Gastroesophageal sphincter (tissue), 4 donors: ENCODE measurements at regions not wholly inside any gene's neighbourhood (a gene's known extent, or its start where the extent isn't known, plus 50 kb on each side); places are given as distances from the start of the nearest gene placed in this dataset.

Experiments used
- ATAC-seq: fragments of 150-250 bp; one replicate; pipeline ENCODE4 v1.9.1; 2016; ENCODE audit warnings: mild to moderate bottlenecking, moderate library complexity
- H3K27ac ChIP-seq, 4 donors: fragments of 200-600 bp; sonication (generic) in 3 of 4; 1 replicate in 3 of 4; 2 replicates in 1 of 4; pipeline ENCODE4 v1.5.1; 2016 to 2019
- H3K27me3 ChIP-seq: fragments of 200-600 bp; sonication (generic); one replicate; pipeline ENCODE4 v1.5.1; 2019
- H3K36me3 ChIP-seq, 2 donors: fragments of 200-600 bp; sonication (generic); one replicate each; pipeline ENCODE4 v1.5.1; 2019; ENCODE audit warnings: control low read depth in 1 of 2
- H3K4me1 ChIP-seq, 3 donors: fragments of 200-600 bp; sonication (generic); 1 replicate in 2 of 3; 2 replicates in 1 of 3; pipeline ENCODE4 v1.5.1; 2016 to 2019; ENCODE audit warnings: control low read depth in 2 of 3
- H3K4me3 ChIP-seq, 2 donors: fragments of 200-600 bp; sonication (generic); one replicate each; pipeline ENCODE4 v1.5.1; 2019; ENCODE audit warnings: mild to moderate bottlenecking in 1 of 2, moderate library complexity in 1 of 2
- H3K9me3 ChIP-seq, 3 donors: fragments of 200-600 bp; sonication (generic); one replicate each; pipeline ENCODE4 v1.5.1; 2017 to 2019; ENCODE audit warnings: control low read depth in 2 of 3
- CTCF ChIP-seq, 4 experiments: fragments of 200-600 bp in 2 of 4; fragments of 450-650 bp in 2 of 4; sonication (generic) in 1 of 4; IDR thresholded peaks; one replicate each; pipeline ENCODE4 v1.5.1; 2017 to 2019; ENCODE audit warnings: antibody characterized with exemption in 4 of 4, mild to moderate bottlenecking in 2 of 4, moderate library complexity in 2 of 4
- EP300 ChIP-seq: sonication (generic); formaldehyde crosslinking; IDR thresholded peaks from one replicate; pipeline ENCODE4 v1.6.1; 2017; ENCODE audit warnings: antibody characterized with exemption, mild to moderate bottlenecking
- POLR2A ChIP-seq, 2 donors: fragments of 450-650 bp; IDR thresholded peaks; one replicate each; pipeline ENCODE4 v1.6.1; 2017; ENCODE audit warnings: antibody characterized with exemption in 2 of 2, mild to moderate bottlenecking in 2 of 2, moderate library complexity in 1 of 2
- POLR2AphosphoS5 ChIP-seq: sonication (generic); formaldehyde crosslinking; IDR thresholded peaks from one replicate; pipeline ENCODE4 v1.6.1; 2017; ENCODE audit warnings: antibody characterized with exemption
- WGBS, 2 donors: methylation state at CpG; one replicate each; pipeline ENCODE4 v1.1.5; 2018; ENCODE audit warnings: low coverage in 1 of 2; 5-methylcytosine and 5-hydroxymethylcytosine counted together

GRCh38 chr17:37829592-37830123 is 84.8 kb upstream of the HNF1B start:
- WGBS, 2 donors = 61 to 67% methylated on average over 4 to 5 of the region's 5 CpGs
- H3K4me3 ChIP-seq = no peak overlapping the region
- H3K36me3 ChIP-seq = no peaks in the 10 kb centered on the region
- no peak overlapping the region for H3K27ac ChIP-seq
- no peaks in the 10 kb centered on the region for H3K4me1 ChIP-seq
- peaks cover 7% of the 10 kb centered on the region for H3K27me3 ChIP-seq
- H3K9me3 ChIP-seq = no peaks in the 10 kb centered on the region
- TF ChIP-seq POLR2AphosphoS5 = no peak
- TF ChIP-seq POLR2A (IDR thresholded peaks at IDR 0.05) = no peak
- TF ChIP-seq CTCF (IDR thresholded peaks at IDR 0.05) = no peak
- no peak for TF ChIP-seq EP300
- no peak for ATAC-seq

- H3K27ac ChIP-seq = no peak overlapping the region
- no peak for TF ChIP-seq CTCF (IDR thresholded peaks at IDR 0.05)
- TF ChIP-seq POLR2A (IDR thresholded peaks at IDR 0.05) = no peak
- no peak for TF ChIP-seq EP300
- TF ChIP-seq POLR2AphosphoS5 = no peak
- no peaks in the 10 kb centered on the region for H3K36me3 ChIP-seq
- WGBS, 2 donors = 17 to 38% methylated on average over 1 to 5 of the region's 5 CpGs
- H3K4me3 ChIP-seq = no peak overlapping the region
- H3K9me3 ChIP-seq = no peaks in the 10 kb centered on the region
- H3K27me3 ChIP-seq = peaks cover 7% of the 10 kb centered on the region
- no peaks in the 10 kb centered on the region for H3K4me1 ChIP-seq
- no peak for ATAC-seq
Measured at GRCh38 chr17:37828651-37829124, 83.8 kb upstream of the HNF1B start.

GRCh38 chr17:37827905-37828650 is 83.2 kb upstream of the HNF1B start:
- TF ChIP-seq EP300 = no peak
- H3K4me3 ChIP-seq = no peak overlapping the region
- H3K9me3 ChIP-seq = no peaks in the 10 kb centered on the region
- no peaks in the 10 kb centered on the region for H3K36me3 ChIP-seq
- no peak for ATAC-seq
- no peaks in the 10 kb centered on the region for H3K4me1 ChIP-seq
- 76 to 84% methylated on average over 3 to 5 of the region's 5 CpGs for WGBS, 2 donors
- H3K27ac ChIP-seq = no peak overlapping the region
- peaks cover 7% of the 10 kb centered on the region for H3K27me3 ChIP-seq

GRCh38 chr17:37826497-37827430 is 81.9 kb upstream of the HNF1B start:
- H3K27ac ChIP-seq = no peak overlapping the region
- H3K4me3 ChIP-seq = no peak overlapping the region
- 67% methylated on average over 1 to 4 of the region's 4 CpGs for WGBS, 2 donors
- no peaks in the 10 kb centered on the region for H3K9me3 ChIP-seq
- ATAC-seq = no peak
- H3K36me3 ChIP-seq = no peaks in the 10 kb centered on the region
- H3K4me1 ChIP-seq = no peaks in the 10 kb centered on the region
- no peak for TF ChIP-seq POLR2A (IDR thresholded peaks at IDR 0.05)
- TF ChIP-seq POLR2AphosphoS5 = no peak
- no peak for TF ChIP-seq CTCF (IDR thresholded peaks at IDR 0.05)
- no peak for TF ChIP-seq EP300
- peaks cover 7% of the 10 kb centered on the region for H3K27me3 ChIP-seq

- H3K27me3 ChIP-seq = peaks cover 5% of the 10 kb centered on the region
- 80% methylated on average over 1 of the region's 2 CpGs; no CpG with 5 or more reads in 1 of the 2 donors for WGBS, 2 donors
- no peak overlapping the region for H3K4me3 ChIP-seq
- H3K27ac ChIP-seq = no peak overlapping the region
- no peaks in the 10 kb centered on the region for H3K4me1 ChIP-seq
- ATAC-seq = no peak
- no peaks in the 10 kb centered on the region for H3K9me3 ChIP-seq
- TF ChIP-seq POLR2AphosphoS5 (no peak), POLR2A (IDR thresholded peaks at IDR 0.05) (no peak), CTCF (IDR thresholded peaks at IDR 0.05) (no peak), EP300 (no peak)
- no peaks in the 10 kb centered on the region for H3K36me3 ChIP-seq
Measured at GRCh38 chr17:37825851-37826250, 81.0 kb upstream of the HNF1B start.
